GM23338 (cell line): ENCODE measurements at regions not wholly inside any gene's neighbourhood (a gene's known extent, or its start where the extent isn't known, plus 50 kb on each side); places are given as distances from the start of the nearest gene placed in this dataset.

Experiments
- ATAC-seq: fragments of 200-7000 bp; cut with Tn5 transposase; 3 replicates; pipeline ENCODE4 v1.9.1; 2020
- DNase-seq: peaks from one replicate; pipeline ENCODE4 v3.0.0-alpha.2; 2015; ENCODE audit warnings: low spot score
- H2AFZ ChIP-seq: fragments of 200-600 bp; sonication (generic); 2 replicates; pipeline ENCODE4 v1.8.0; 2016; ENCODE audit warnings: antibody characterized with exemption, mild to moderate bottlenecking, moderate library complexity
- H3F3A ChIP-seq: fragments of 200-600 bp; sonication (generic); replicated peaks from 2 replicates; pipeline ENCODE4 v1.8.0; 2017; ENCODE audit warnings: antibody characterized with exemption, mixed run types, low read depth
- H3K27ac ChIP-seq: fragments of 200-600 bp; sonication (generic); 2 replicates; pipeline ENCODE4 v1.6.1; 2016; ENCODE audit warnings: low read depth
- H3K27me3 ChIP-seq: fragments of 200-600 bp; sonication (generic); 2 replicates; pipeline ENCODE4 v1.8.0; 2016; ENCODE audit warnings: mild to moderate bottlenecking, mixed run types, moderate library complexity; ENCODE audit not compliant: insufficient read depth
- H3K36me3 ChIP-seq: fragments of 200-600 bp; sonication (generic); 2 replicates; pipeline ENCODE4 v1.8.0; 2016; ENCODE audit warnings: mild to moderate bottlenecking; ENCODE audit not compliant: insufficient read depth
- H3K4me1 ChIP-seq: fragments of 200-600 bp; sonication (generic); 2 replicates; pipeline ENCODE4 v1.8.0; 2016; ENCODE audit warnings: mild to moderate bottlenecking, moderate library complexity; ENCODE audit not compliant: insufficient read depth
- H3K4me2 ChIP-seq: fragments of 200-600 bp; sonication (generic); 2 replicates; pipeline ENCODE4 v1.7.1; 2017; ENCODE audit warnings: mixed run types
- H3K4me3 ChIP-seq: fragments of 200-600 bp; sonication (generic); 2 replicates; pipeline ENCODE4 v1.6.1; 2016; ENCODE audit warnings: mixed run types
- H3K79me2 ChIP-seq: fragments of 200-600 bp; sonication (generic); replicated peaks from 2 replicates; pipeline ENCODE4 v1.8.0; 2017; ENCODE audit warnings: mild to moderate bottlenecking; ENCODE audit not compliant: insufficient read depth
- H3K9me2 ChIP-seq: fragments of 200-600 bp; sonication (generic); 2 replicates; pipeline ENCODE4 v1.8.0; 2017; ENCODE audit not compliant: insufficient read depth
- H4K20me1 ChIP-seq: fragments of 200-600 bp; sonication (generic); replicated peaks from 2 replicates; pipeline ENCODE4 v1.8.0; 2017; ENCODE audit warnings: mild to moderate bottlenecking; ENCODE audit not compliant: insufficient read depth
- H3K27ac Mint-ChIP-seq: 2 replicates; pipeline ENCODE4 v1.8.0; 2020; ENCODE audit warnings: inconsistent platforms, mild to moderate bottlenecking, moderate library complexity, mixed read lengths
- H3K27me3 Mint-ChIP-seq: 3 replicates; pipeline ENCODE4 v1.8.0; 2022; ENCODE audit warnings: low read depth, mild to moderate bottlenecking, moderate library complexity, mixed read lengths, inconsistent platforms; ENCODE audit not compliant: insufficient read depth, poor library complexity
- H3K36me3 Mint-ChIP-seq: 3 replicates; pipeline ENCODE4 v1.8.0; 2021; ENCODE audit warnings: low read depth, mild to moderate bottlenecking, inconsistent platforms, moderate library complexity, mixed read lengths
- H3K4me1 Mint-ChIP-seq: 3 replicates; pipeline ENCODE4 v1.8.0; 2020; ENCODE audit warnings: mild to moderate bottlenecking, inconsistent platforms, mixed read lengths
- H3K4me3 Mint-ChIP-seq: 3 replicates; pipeline ENCODE4 v1.8.0; 2021; ENCODE audit warnings: moderate library complexity, mild to moderate bottlenecking, inconsistent platforms, mixed read lengths
- H3K9me3 Mint-ChIP-seq: 3 replicates; pipeline ENCODE4 v1.8.0; 2020; ENCODE audit warnings: moderate library complexity, mild to moderate bottlenecking, inconsistent platforms, mixed read lengths
- CREB1 ChIP-seq: fragments of 250-450 bp; sonication (Bioruptor Pico); IDR thresholded peaks from 2 replicates; pipeline ENCODE4 v1.5.0; 2020; ENCODE audit warnings: low read depth, mild to moderate bottlenecking, moderate library complexity
- CTCF ChIP-seq, 2 experiments: fragments of 200-600 bp in 1 of 2; sonication (generic) in 1 of 2; conservative IDR thresholded peaks; 2 replicates each; pipeline versions ENCODE4 v1.5.1 to v1.6.1; 2016 to 2017; ENCODE audit warnings: antibody characterized with exemption in 2 of 2, low read depth in 2 of 2, mild to moderate bottlenecking in 2 of 2, moderate library complexity in 1 of 2
- ETS1 ChIP-seq: IDR thresholded peaks from 2 replicates; pipeline ENCODE4 v1.6.1; 2016; ENCODE audit warnings: antibody characterized with exemption
- EZH2 ChIP-seq: fragments of 200-600 bp; sonication (generic); IDR thresholded peaks from one replicate; pipeline ENCODE4 v1.8.0; 2017; ENCODE audit warnings: antibody characterized with exemption, mild to moderate bottlenecking, low read depth; ENCODE audit not compliant: unreplicated experiment
- EZH2phosphoT487 ChIP-seq: fragments of 200-600 bp; sonication (generic); IDR thresholded peaks from one replicate; pipeline ENCODE4 v1.8.1; 2018; ENCODE audit warnings: antibody characterized with exemption; ENCODE audit not compliant: unreplicated experiment
- JUNB ChIP-seq: IDR thresholded peaks from one replicate; pipeline ENCODE4 v1.6.1; 2016; ENCODE audit warnings: antibody characterized with exemption; ENCODE audit not compliant: unreplicated experiment
- NANOG ChIP-seq: IDR thresholded peaks from 2 replicates; pipeline ENCODE4 v1.6.1; 2016; ENCODE audit warnings: antibody characterized with exemption, borderline replicate concordance
- POLR2AphosphoS5 ChIP-seq: IDR thresholded peaks from 2 replicates; pipeline ENCODE4 v1.6.1; 2016; ENCODE audit warnings: antibody characterized with exemption, low read depth
- REST ChIP-seq: IDR thresholded peaks from one replicate; pipeline ENCODE4 v1.6.1; 2018; ENCODE audit warnings: antibody characterized with exemption; ENCODE audit not compliant: unreplicated experiment
- STAT1 ChIP-seq: IDR thresholded peaks from one replicate; pipeline ENCODE4 v1.6.1; 2016; ENCODE audit warnings: antibody characterized with exemption; ENCODE audit not compliant: unreplicated experiment
- ZNF114 ChIP-seq: fragments of 250-450 bp; sonication (Bioruptor Pico); IDR thresholded peaks from 2 replicates; pipeline ENCODE4 v1.5.0; 2020; ENCODE audit warnings: mild to moderate bottlenecking, moderate library complexity
- ZNF331 ChIP-seq: fragments of 250-450 bp; sonication (Bioruptor Pico); IDR thresholded peaks from 2 replicates; pipeline ENCODE4 v1.5.0; 2020; ENCODE audit warnings: low read depth, mild to moderate bottlenecking, moderate library complexity
- ZNF462 ChIP-seq: fragments of 250-450 bp; sonication (Bioruptor Pico); IDR thresholded peaks from 2 replicates; pipeline ENCODE4 v1.5.0; 2020; ENCODE audit warnings: mild to moderate bottlenecking, moderate library complexity

GRCh38 chr16:72324578-72324977 lies 152.6 kb upstream of the PMFBP1 start:
- H3K27ac ChIP-seq, result no peak overlapping the region
- no peak overlapping the region for H3K27ac Mint-ChIP-seq
- no peak overlapping the region for H3K4me3 ChIP-seq
- H3K4me2 ChIP-seq, result no peak overlapping the region
- peaks cover 42% of the 10 kb centered on the region for H3K36me3 Mint-ChIP-seq
- ATAC-seq (no peak), DNase-seq (no peak)
- no peaks in the 10 kb centered on the region for H3K79me2 ChIP-seq
- no peaks in the 10 kb centered on the region for H3K27me3 ChIP-seq
- H3K9me2 ChIP-seq, result no peaks in the 10 kb centered on the region; the same call in 1 of the 2 replicates
- H2AFZ ChIP-seq, result no peak overlapping the region
- no peaks in the 10 kb centered on the region for H3K4me1 ChIP-seq
- H3K36me3 ChIP-seq, result no peaks in the 10 kb centered on the region
- H4K20me1 ChIP-seq, result no peaks in the 10 kb centered on the region
- TF ChIP-seq NANOG, result no peak
- TF ChIP-seq CREB1 (CRISPR knock-in tag), result no peak
- no peak for TF ChIP-seq JUNB
- TF ChIP-seq ZNF462 (CRISPR knock-in tag), result no peak
- no peak for TF ChIP-seq EZH2phosphoT487
- TF ChIP-seq ETS1, result no peak
- TF ChIP-seq ZNF114 (CRISPR knock-in tag), result no peak
- TF ChIP-seq STAT1, result no peak
- TF ChIP-seq POLR2AphosphoS5, result no peak
- no peak for TF ChIP-seq EZH2
- TF ChIP-seq ZNF331 (CRISPR knock-in tag), result no peak
- no peak for TF ChIP-seq CTCF (conservative IDR thresholded peaks at IDR 0.05; ENCODE audit: low read depth in 2 of 2)
- TF ChIP-seq REST, result no peak
- no peak overlapping the region for H3K4me3 Mint-ChIP-seq
- H3K27me3 Mint-ChIP-seq, result no peaks in the 10 kb centered on the region
- no peaks in the 10 kb centered on the region for H3K4me1 Mint-ChIP-seq
- H3F3A ChIP-seq, result no peaks in the 10 kb centered on the region
- peaks cover 46% of the 10 kb centered on the region for H3K9me3 Mint-ChIP-seq
